Mesenchymal stem cell (in vitro differentiated cells and primary cell): ENCODE measurements at regions not wholly inside any gene's neighbourhood (a gene's known extent, or its start where the extent isn't known, plus 50 kb on each side); places are given as distances from the start of the nearest gene placed in this dataset.

Source experiments
- DNase-seq: peaks from one replicate; pipeline ENCODE4 v3.0.0-alpha.2; 2013
- H2AFZ ChIP-seq: one replicate; pipeline ENCODE4 v1.6.1; 2013; ENCODE audit warnings: low read depth, mild to moderate bottlenecking, control low read depth, inconsistent platforms, low read length, moderate library complexity
- H2AK5ac ChIP-seq: 2 replicates; pipeline ENCODE4 v1.6.1; 2013; ENCODE audit warnings: low read length, moderate library complexity, mild to moderate bottlenecking, inconsistent platforms; ENCODE audit not compliant: severe bottlenecking
- H2BK120ac ChIP-seq: one replicate; pipeline ENCODE4 v1.6.1; 2013; ENCODE audit warnings: low read depth, mild to moderate bottlenecking, inconsistent platforms, low read length, moderate library complexity
- H2BK12ac ChIP-seq, 2 experiments: one replicate each; pipeline ENCODE4 v1.6.1; 2013; ENCODE audit warnings: inconsistent platforms in 2 of 2, low read length in 2 of 2, mild to moderate bottlenecking in 2 of 2, moderate library complexity in 2 of 2, control low read depth in 1 of 2
- H2BK15ac ChIP-seq: one replicate; pipeline ENCODE4 v1.6.1; 2013; ENCODE audit warnings: mild to moderate bottlenecking, low read depth, inconsistent platforms; ENCODE audit not compliant: poor library complexity, severe bottlenecking
- H2BK5ac ChIP-seq: 2 replicates; pipeline ENCODE4 v1.6.1; 2013; ENCODE audit warnings: low read depth, mild to moderate bottlenecking, low read length, control low read depth, inconsistent platforms; ENCODE audit not compliant: poor library complexity, severe bottlenecking
- H3K14ac ChIP-seq, 2 experiments: one replicate each; pipeline ENCODE4 v1.6.1; 2013; ENCODE audit warnings: inconsistent platforms in 2 of 2, low read length in 2 of 2, control low read depth in 1 of 2, mild to moderate bottlenecking in 1 of 2, moderate library complexity in 1 of 2
- H3K18ac ChIP-seq, 2 experiments: one replicate each; pipeline ENCODE4 v1.6.1; 2013; ENCODE audit warnings: inconsistent platforms in 2 of 2, low read length in 2 of 2, control low read depth in 1 of 2, low read depth in 1 of 2, mild to moderate bottlenecking in 1 of 2
- H3K23ac ChIP-seq, 2 experiments: one replicate each; pipeline ENCODE4 v1.6.1; 2013; ENCODE audit warnings: inconsistent platforms in 2 of 2, low read length in 2 of 2, mild to moderate bottlenecking in 2 of 2, moderate library complexity in 2 of 2, control low read depth in 1 of 2
- H3K27ac ChIP-seq: 2 replicates; pipeline ENCODE4 v1.5.1; 2013; ENCODE audit warnings: mild to moderate bottlenecking, moderate library complexity, low read length, control low read depth, inconsistent platforms; ENCODE audit not compliant: poor library complexity, severe bottlenecking
- H3K27me3 ChIP-seq, 2 experiments: 2 replicates each; pipeline versions ENCODE4 v1.6.1 to v1.7.0; 2013; ENCODE audit warnings: low read length in 2 of 2, mild to moderate bottlenecking in 2 of 2, moderate library complexity in 2 of 2, control low read depth in 1 of 2, inconsistent platforms in 1 of 2; ENCODE audit not compliant: control insufficient read depth in 1 of 2, insufficient read depth in 1 of 2
- H3K36me3 ChIP-seq, 2 experiments: 2 replicates each; pipeline versions ENCODE4 v1.6.1 to v1.7.0; 2013; ENCODE audit warnings: low read length in 2 of 2, control low read depth in 1 of 2, inconsistent platforms in 1 of 2, low read depth in 1 of 2, mild to moderate bottlenecking in 1 of 2; ENCODE audit not compliant: insufficient read depth in 2 of 2, control insufficient read depth in 1 of 2
- H3K4ac ChIP-seq, 2 experiments: one replicate each; pipeline ENCODE4 v1.6.1; 2013; ENCODE audit warnings: inconsistent platforms in 2 of 2, low read length in 2 of 2, mild to moderate bottlenecking in 2 of 2, moderate library complexity in 2 of 2, control low read depth in 1 of 2, low read depth in 1 of 2
- H3K4me1 ChIP-seq: 2 replicates; pipeline ENCODE4 v1.6.1; 2013; ENCODE audit warnings: low read depth, low read length, control low read depth; ENCODE audit not compliant: control insufficient read depth, insufficient read depth
- H3K4me2 ChIP-seq: 2 replicates; pipeline ENCODE4 v1.6.1; 2013; ENCODE audit warnings: low read length, mild to moderate bottlenecking, inconsistent platforms; ENCODE audit not compliant: poor library complexity, severe bottlenecking
- H3K4me3 ChIP-seq, 2 experiments: 2 replicates each; pipeline versions ENCODE4 v1.5.1 to v1.7.0; 2013; ENCODE audit warnings: low read length in 2 of 2, mild to moderate bottlenecking in 2 of 2, control low read depth in 1 of 2, low read depth in 1 of 2; ENCODE audit not compliant: insufficient read depth in 1 of 2
- H3K79me1 ChIP-seq: replicated peaks from 2 replicates; pipeline ENCODE4 v1.6.1; 2013; ENCODE audit warnings: mild to moderate bottlenecking, control low read depth, low read length, inconsistent platforms; ENCODE audit not compliant: poor library complexity, severe bottlenecking
- H3K9ac ChIP-seq: 2 replicates; pipeline ENCODE4 v1.7.0; 2013; ENCODE audit warnings: mild to moderate bottlenecking, low read length, moderate library complexity
- H3K9me3 ChIP-seq: 2 replicates; pipeline ENCODE4 v1.7.0; 2013; ENCODE audit warnings: mild to moderate bottlenecking, low read length; ENCODE audit not compliant: control insufficient read depth
- H4K8ac ChIP-seq: one replicate; pipeline ENCODE4 v1.6.1; 2013; ENCODE audit warnings: inconsistent platforms, mild to moderate bottlenecking, low read length, moderate library complexity
- H4K91ac ChIP-seq: one replicate; pipeline ENCODE4 v1.6.1; 2013; ENCODE audit warnings: mild to moderate bottlenecking, low read length, inconsistent platforms
- WGBS: methylation state at CpG from one replicate; pipeline ENCODE4 v1.1.7; 2013; ENCODE audit warnings: mixed read lengths; 5-methylcytosine and 5-hydroxymethylcytosine counted together

DNA sequence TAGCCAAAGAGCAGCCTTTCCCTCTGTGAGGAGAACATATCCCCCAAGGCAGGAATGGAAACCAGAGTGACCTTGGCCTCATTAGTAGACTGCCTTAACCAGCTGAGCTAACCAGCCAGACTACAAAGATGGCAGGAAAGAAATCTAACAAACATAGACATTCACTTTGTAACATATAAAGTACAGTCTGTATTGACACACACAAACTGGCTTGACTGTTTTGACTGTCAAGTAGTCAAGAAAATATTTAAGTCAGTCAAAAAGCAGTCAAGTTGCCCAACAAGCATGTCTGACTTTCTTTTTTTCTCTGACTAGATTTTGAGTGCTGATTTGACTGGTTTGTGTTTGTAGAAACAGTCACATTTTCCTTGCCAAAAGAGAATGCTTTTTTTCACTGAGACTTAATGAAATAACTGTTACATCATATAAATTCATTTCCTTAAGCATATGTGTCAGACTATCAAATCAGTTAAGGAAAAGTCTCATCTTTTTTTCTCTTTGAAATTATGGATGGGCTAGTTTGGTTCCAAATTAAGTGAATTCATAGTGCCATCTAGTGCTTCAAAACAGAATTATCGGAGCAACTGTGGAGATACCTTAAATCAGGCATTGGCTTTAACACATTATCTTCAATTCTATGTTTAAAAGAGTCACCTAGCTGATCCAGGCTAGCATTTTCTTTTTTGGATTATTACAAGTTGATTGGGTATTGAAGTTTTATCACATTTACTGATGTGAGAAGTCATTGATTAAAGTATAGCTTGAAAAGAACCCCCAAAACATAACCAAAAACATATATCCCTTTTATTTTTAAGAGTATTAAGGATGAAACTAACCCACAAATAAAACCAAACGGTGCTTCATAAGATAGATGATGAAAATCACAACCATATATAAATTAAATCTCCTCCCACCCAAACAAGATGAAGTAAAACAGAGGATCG, 75.0 kb downstream of the ATP6V1G3 start:
- Histone ChIP-seq H3K4ac (no peak overlapping the region), H4K8ac (no peak overlapping the region), H3K36me3 (no peaks in the 10 kb centered on the region), H3K14ac (no peak overlapping the region), H2BK12ac (no peak overlapping the region), H3K23ac (no peak overlapping the region), H3K4me2 (no peak overlapping the region), H2AFZ (no peak overlapping the region), H3K79me1 (no peaks in the 10 kb centered on the region), H3K18ac (no peak overlapping the region), H3K27me3 (no peaks in the 10 kb centered on the region), H3K9ac (no peak overlapping the region), H4K91ac (no peak overlapping the region), H3K4me1 (no peaks in the 10 kb centered on the region), H2BK120ac (no peak overlapping the region), H3K27ac (no peak overlapping the region), H3K4me3 (no peak overlapping the region), H3K9me3 (no peaks in the 10 kb centered on the region), H2BK5ac (no peak overlapping the region), H2AK5ac (no peak overlapping the region), H2BK15ac (no peak overlapping the region)
- no CpG with 5 or more reads among the region's 3 CpGs for WGBS
- DNase-seq = peak; percentile 50

GRCh38 chr1:198463709-198464108, 76.8 kb downstream of the ATP6V1G3 start:
- H3K27ac ChIP-seq = no peak overlapping the region
- no peak overlapping the region for H3K14ac ChIP-seq
- no peak for DNase-seq
- H3K36me3 ChIP-seq = no peaks in the 10 kb centered on the region
- H3K27me3 ChIP-seq = no peaks in the 10 kb centered on the region
- no peaks in the 10 kb centered on the region for H3K4me1 ChIP-seq
- H4K91ac ChIP-seq = no peak overlapping the region
- H2AK5ac ChIP-seq = no peak overlapping the region
- no peak overlapping the region for H3K23ac ChIP-seq
- no peak overlapping the region for H2BK120ac ChIP-seq
- H4K8ac ChIP-seq = no peak overlapping the region
- H3K4ac ChIP-seq = no peak overlapping the region
- no peak overlapping the region for H2AFZ ChIP-seq
- H3K4me3 ChIP-seq = no peak overlapping the region
- H3K9ac ChIP-seq = no peak overlapping the region
- H2BK12ac ChIP-seq = no peak overlapping the region
- no peak overlapping the region for H3K4me2 ChIP-seq
- H2BK15ac ChIP-seq = no peak overlapping the region
- H3K9me3 ChIP-seq = no peaks in the 10 kb centered on the region
- H2BK5ac ChIP-seq = no peak overlapping the region
- H3K18ac ChIP-seq = no peak overlapping the region
- no peaks in the 10 kb centered on the region for H3K79me1 ChIP-seq

- no peak overlapping the region for H2AK5ac ChIP-seq
- H3K4ac ChIP-seq = no peak overlapping the region
- no peaks in the 10 kb centered on the region for H3K79me1 ChIP-seq
- H3K27me3 ChIP-seq = no peaks in the 10 kb centered on the region
- no peak overlapping the region for H3K9ac ChIP-seq
- H4K91ac ChIP-seq = no peak overlapping the region
- H3K27ac ChIP-seq = no peak overlapping the region
- no peak overlapping the region for H2BK120ac ChIP-seq
- H3K9me3 ChIP-seq = no peaks in the 10 kb centered on the region
- H2BK15ac ChIP-seq = no peak overlapping the region
- no peak overlapping the region for H2AFZ ChIP-seq
- H3K4me2 ChIP-seq = no peak overlapping the region
- H3K23ac ChIP-seq = no peak overlapping the region
- no peak overlapping the region for H2BK5ac ChIP-seq
- WGBS = 100% methylated on average over 1 of the region's 1 CpG
- no peak overlapping the region for H3K18ac ChIP-seq
- no peak overlapping the region for H3K4me3 ChIP-seq
- no peaks in the 10 kb centered on the region for H3K36me3 ChIP-seq
- H3K4me1 ChIP-seq = no peaks in the 10 kb centered on the region
- DNase-seq = no peak
- no peak overlapping the region for H2BK12ac ChIP-seq
- H4K8ac ChIP-seq = no peak overlapping the region
- H3K14ac ChIP-seq = no peak overlapping the region
Measured at GRCh38 chr1:198462365-198463019, 78.0 kb downstream of the ATP6V1G3 start.

- H2BK15ac ChIP-seq = no peak overlapping the region
- H3K9me3 ChIP-seq = no peaks in the 10 kb centered on the region
- no peak overlapping the region for H3K4ac ChIP-seq
- H3K18ac ChIP-seq = no peak overlapping the region
- no peak overlapping the region for H3K4me2 ChIP-seq
- no peak overlapping the region for H3K9ac ChIP-seq
- H2BK12ac ChIP-seq = no peak overlapping the region
- no peak overlapping the region for H3K14ac ChIP-seq
- no peak overlapping the region for H3K23ac ChIP-seq
- H3K79me1 ChIP-seq = no peaks in the 10 kb centered on the region
- no peak overlapping the region for H2BK120ac ChIP-seq
- H4K91ac ChIP-seq = no peak overlapping the region
- no peak overlapping the region for H3K4me3 ChIP-seq
- no peaks in the 10 kb centered on the region for H3K36me3 ChIP-seq
- no peak overlapping the region for H4K8ac ChIP-seq
- 80% methylated on average over 3 of the region's 3 CpGs for WGBS
- no peaks in the 10 kb centered on the region for H3K4me1 ChIP-seq
- H2AFZ ChIP-seq = no peak overlapping the region
- DNase-seq = no peak
- no peak overlapping the region for H2AK5ac ChIP-seq
- H3K27me3 ChIP-seq = no peaks in the 10 kb centered on the region
- no peak overlapping the region for H3K27ac ChIP-seq
- H2BK5ac ChIP-seq = no peak overlapping the region
Measured at GRCh38 chr1:198455966-198456365, 84.5 kb downstream of the ATP6V1G3 start.
